Embryonic facial prominence (tissue), 1 donor: ENCODE measurements at regions not wholly inside any gene's neighbourhood (a gene's known extent, or its start where the extent isn't known, plus 50 kb on each side); places are given as distances from the start of the nearest gene placed in this dataset.
"Not testable (repeated sequence)": the region's sequence is repeated elsewhere in the genome, so short reads cannot be mapped to it uniquely, and the experiment has no call there.

Experiments
- DNase-seq: peaks from one replicate; pipeline ENCODE4 v3.0.0-alpha.2; 2016; ENCODE audit errors: extremely low spot score

DNA sequence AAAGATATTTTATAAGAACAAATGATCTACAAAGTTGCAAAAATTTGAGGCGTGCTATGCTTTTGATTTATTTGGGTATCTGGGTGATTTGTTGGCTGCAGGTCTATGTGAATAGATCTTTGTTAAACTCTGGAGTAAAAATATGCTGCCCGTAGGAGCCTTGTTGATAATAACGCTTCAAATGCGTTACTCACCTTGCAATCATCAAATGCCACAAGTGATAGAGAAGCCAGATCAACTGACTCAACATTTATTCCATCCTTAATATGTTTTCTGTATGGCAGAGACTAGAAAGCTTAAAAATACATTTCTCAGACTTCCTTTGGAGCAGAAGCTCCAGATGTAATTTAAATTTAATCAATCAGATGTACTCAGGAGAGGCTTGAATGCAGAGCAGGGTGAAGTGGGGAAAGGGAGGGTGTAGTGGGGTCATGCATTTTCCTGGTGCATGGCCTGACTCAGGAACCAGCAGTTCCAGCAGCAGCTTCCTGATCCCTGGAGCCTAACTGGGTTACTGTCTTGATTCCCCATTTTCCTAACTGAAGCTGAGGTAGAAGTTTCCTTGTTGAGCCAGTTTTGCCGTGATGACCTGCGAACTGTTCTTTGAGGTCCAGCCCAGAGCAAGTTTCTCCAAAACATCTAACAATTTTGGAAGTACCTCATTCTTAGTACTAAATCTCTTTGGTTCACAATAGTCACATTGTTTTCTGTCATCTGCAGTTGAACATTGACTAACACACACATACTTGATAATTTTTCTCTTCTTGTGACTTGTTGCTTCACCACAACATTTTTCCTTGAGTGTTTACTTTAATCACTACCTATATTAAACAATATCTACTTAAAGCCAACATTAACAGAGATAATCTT, 284.7 kb upstream of the CWC22 start:
- no peak for DNase-seq

DNA sequence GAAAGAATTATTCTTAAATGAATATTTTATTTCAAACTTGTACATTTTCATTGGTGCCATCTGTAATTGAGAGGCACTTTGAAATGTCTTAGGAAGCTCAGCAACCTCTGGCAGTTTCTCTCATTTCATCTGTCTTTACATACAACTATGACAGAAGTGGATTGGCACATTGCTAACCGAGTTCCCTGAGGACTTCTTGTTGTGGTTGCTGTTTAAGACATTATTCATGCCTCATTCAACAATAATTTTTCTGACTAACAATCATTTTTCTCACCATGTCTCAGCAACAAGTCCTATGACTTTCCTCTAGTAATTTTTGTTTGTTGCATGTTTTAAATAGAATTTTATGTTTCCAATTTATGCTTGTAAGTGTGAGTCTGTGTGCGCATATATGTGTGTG, 284.0 kb upstream of the CWC22 start:
- no peak for DNase-seq

DNA sequence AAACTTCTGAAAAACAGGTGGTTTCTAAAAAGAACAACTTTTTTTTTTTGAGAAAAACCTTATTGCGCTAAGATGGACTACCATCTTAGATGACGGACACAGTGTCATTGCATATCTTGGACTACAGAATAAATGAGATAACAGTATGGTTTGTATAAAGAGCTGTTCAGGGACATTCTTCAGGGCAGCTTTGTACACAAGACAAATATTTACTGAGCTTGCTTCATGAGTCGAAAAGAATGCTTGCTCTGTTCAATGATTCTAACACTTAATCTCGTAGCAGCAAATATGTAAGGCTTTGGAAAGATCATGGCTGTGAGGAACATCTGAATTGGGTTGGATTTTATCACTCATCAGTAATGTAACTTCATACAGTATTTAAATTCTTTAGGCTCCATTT, 282.5 kb upstream of the CWC22 start:
- no peak for DNase-seq

DNA sequence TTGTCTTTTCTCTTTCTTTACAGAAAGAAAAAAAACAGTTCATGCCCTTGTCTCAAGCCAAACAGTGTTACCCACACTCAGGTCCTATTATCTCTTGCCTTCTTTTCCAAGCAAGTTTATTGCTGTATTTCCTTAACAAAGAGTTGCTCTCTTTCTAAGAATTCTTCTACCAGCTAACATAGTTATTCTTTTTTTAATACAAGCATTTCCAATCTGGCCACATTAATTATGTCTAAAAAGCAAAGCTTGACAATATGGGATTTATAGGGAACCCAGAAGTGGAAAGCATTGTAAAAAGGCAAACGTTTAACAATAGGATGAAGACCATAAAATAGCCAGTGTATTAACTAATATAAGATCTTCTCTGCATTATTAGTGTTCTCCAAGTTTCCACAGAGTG, 272.5 kb upstream of the CWC22 start:
- DNase-seq: no peak

DNA sequence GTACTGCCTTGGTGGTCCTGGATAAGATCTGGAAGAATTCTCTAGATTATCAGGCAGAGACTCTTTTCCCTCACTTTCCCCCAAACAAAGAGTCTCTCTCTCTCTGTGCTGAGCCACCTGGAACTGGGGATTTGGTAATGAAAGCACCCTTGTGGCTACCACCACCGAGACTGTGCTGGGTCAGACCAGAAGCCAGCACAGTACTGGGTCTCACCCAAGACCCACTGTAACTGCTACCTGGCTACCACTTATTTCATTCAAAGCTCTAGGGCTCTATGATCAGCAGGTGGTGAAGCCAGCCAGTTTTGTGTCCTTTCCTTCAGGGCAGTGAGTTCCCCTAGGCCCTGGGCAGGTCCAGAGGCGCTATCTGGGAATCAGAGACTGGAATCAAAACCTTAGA, 269.6 kb upstream of the CWC22 start:
- DNase-seq: no peak

DNA sequence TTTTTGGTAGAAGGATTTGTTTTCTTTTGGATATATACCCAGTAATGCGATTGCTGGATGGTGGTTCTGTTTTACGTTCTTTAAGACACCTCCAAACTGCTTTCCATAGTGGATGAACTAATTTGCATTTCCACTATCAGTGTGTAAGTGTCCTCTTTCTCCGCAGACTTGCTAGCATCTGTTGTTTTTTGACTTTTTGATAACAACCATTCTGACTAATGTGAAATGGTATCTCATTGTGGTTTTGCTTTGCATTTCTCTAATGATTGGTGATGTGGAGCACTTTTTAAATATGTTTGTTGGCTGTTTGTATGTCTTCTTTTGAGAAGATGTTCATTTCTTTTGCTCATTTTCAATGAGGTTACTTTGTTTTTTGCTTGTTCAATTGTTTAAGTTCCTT, 260.9 kb upstream of the CWC22 start:
- no peak for DNase-seq

DNA sequence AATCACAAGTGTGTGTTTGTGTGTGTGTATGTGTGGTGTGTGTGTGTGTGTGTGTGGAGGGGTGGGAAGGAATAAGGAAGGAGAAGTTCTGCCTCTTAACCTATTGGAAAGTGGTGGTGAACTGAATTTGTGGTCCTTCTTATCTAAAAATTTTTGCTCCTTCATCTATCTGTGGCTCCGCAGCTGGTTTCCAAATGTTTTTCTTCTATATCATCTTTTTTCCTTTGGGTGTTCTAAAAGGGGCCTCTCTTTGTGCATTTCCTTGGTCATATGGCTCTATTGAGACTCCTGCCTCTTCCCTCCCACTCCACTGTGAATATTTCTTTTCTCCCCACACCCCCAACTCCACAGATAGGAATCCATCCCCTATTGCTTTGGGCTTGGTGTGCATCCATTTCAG, 254.9 kb upstream of the CWC22 start:
- no peak for DNase-seq

DNA sequence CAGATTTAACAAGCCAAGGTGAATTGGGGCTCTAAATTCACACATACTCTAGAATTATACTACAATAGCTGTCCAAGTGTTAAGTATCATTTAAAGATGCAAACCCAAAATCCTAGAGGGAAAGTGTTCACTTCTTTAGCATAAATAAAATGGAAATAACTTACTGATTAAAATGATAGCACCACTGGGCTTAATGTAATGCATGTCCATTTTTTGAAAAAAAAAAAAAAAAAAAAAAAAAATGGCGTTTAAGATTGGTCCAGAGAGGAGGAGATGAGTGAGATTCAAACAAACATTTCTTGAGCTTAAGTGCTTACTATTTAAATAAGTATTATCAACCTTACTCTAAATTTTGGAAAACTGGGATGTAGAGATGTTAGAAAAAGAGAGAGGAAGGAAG, 251.5 kb upstream of the CWC22 start:
- no peak for DNase-seq

DNA sequence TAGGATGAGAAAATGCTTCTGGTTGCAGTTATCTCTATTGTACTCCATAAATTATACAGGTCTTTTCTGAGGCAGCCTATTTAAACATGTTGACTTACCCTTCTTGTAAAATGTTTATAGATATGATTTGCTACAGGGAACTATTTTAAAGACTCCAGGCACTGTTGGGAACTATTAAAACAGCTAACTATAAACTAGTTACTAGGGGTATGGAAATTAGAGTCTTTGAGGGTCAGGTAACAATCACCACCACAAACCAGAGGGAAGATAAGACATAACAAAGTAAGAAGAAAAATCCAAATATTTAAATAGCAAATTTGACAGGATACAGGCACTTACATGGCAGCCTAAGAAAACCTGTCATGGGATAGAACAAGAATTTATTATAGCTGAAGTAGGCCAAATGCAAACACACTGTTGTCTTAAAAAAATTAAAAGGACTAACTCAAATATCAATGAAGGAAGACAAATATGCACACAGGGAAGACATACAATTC, 251.0 kb upstream of the CWC22 start:
- no peak for DNase-seq

DNA sequence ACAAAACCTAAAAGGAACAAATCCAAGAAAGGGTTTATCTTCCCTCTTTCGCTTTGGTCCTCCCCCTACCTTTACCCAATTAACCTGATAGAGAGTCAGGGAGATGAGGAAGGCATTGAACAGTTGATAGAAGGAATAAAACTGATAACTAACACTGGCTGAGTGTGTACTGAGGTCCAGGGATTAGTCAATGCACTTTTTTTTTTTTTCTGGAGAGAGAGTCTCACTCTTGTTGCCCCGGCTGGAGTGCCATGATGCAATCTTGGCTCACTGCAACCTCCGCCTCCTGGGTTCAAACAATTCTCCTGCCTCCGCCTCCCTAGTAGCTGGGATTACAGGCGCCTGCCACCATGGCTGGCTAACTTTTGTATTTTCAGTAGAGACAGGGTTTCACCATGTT, 250.2 kb upstream of the CWC22 start:
- DNase-seq: no peak

DNA sequence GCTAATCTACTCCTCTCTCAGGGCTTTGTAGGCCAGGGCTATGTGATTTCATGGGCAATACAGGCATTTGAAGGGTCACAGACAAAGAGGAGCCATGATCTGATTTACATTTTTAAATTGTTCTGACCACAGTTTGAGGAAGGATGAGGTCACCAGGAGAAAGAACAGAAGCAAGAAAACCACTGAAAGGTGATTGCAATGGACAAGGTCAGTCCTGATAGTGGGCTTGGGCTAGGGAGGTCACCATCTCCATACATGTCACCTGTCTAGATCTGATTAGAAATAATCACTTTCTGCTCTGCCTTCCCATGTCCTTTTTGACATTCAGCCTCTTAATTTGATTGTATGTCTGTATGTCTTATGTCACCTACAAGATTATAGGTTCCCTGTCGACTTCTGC, 248.9 kb upstream of the CWC22 start:
- no peak for DNase-seq

DNA sequence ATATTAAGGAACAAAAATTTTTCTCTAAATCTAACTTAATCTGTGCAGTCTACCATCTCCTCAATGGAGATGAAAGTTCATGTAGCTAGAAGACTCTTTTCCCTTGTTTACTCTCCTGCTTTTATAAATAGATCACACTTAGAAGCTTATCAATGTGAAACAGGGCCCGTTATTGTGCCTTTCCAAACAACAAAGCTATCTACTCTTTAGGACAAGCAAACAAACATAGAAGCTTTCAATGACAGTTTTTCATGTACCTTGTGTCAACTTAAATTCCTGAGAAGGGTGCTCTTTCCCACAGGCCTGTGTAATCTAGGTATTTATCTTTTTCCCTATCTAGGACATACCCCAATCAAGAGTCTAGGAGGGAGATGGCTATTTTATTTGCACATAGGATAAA, 247.8 kb upstream of the CWC22 start:
- DNase-seq: no peak

DNA sequence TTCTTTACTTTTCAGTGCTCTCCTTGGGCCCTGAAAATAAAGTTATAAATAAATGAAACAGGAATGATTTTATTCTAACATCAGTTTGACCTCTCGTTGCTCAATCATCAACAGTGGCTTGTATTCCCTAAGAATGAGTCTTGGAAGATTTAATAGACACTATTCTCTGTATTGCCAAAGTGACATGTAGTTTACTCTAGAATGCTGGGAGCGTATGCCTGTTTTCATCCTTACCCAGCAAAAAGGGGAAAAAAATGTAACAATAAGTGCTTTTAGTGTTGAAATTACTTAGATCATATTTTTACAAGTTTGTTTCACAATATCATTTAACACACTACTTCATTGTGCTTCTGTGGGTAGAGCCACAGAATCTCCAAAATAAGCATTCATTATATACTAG, 240.6 kb upstream of the CWC22 start:
- no peak for DNase-seq

DNA sequence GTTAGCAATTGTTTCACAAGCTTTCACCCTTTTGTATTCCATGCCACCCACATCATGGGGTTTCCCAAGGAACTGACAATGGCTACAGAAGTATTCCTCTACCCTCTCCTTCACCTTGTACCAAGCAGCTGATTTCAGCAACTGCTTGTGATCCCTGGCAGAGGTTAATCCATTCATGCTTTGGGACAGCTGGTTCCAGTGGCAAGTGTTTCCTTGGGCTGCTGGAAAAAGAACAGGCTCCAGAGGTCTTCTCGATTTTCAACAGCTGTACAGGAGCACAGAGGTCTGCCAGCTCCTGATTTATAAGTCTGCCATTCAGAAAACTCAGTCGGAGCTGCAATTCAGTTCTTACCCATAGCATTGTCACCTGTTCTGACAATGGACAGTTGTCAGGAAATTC, 239.2 kb upstream of the CWC22 start:
- no peak for DNase-seq

DNA sequence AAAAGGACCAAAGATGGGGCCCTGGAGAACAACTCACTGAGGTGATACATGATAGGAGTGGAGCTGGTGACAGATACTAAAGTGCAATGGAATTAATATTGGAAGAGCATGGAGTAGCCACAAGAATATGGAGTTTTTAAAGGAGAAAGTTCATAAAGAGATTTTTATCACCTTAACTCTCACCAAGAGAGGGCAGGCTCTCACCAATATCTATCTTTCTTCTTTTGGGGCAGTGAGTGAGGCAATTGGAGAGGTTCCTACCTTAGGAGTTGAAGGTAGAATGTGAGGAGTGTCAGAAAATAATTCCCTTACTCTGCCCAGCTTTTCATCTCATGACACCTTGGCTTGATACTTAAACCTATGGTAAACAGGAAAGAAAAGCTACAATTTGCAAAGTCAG, 233.7 kb upstream of the CWC22 start:
- no peak for DNase-seq

DNA sequence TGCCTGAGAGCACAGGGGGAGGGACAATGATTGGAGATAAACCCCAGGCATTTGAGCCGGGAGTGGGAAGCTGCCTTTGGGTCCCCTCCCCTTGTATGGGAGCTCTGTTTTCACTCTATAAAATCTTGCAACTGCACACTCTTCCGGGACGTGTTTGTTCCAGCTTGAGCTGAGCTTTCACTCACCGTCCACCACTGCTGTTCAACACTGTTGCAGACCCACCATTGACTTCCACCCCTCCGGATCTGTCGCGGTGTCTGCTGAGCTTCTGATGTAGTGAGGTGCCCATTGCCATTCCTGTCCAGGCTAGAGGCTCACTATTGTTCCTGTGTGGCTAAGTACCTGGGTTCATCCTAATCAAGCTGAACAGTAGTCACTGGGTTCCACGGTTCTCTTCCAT, 231.6 kb upstream of the CWC22 start:
- no peak for DNase-seq

DNA sequence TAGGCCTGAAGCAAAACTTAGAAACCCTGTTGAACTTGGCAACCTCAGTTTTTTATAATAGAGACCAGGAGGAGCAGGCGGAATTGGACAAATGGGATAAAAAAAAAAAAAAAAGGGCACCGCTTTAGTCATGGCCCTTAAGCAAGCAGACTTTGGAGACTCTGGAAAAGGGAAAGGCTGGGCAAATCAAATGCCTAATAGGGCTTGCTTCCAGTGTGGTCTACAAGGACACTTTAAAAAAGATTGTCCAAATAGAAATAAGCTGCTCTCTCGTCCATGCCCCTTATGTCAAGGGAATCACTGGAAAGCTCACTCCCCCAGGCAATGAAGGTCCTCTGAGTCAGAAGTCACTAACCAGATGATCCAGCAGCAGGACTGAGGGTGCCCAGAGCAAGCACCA, 229.0 kb upstream of the CWC22 start:
- not testable (repeated sequence) for DNase-seq

DNA sequence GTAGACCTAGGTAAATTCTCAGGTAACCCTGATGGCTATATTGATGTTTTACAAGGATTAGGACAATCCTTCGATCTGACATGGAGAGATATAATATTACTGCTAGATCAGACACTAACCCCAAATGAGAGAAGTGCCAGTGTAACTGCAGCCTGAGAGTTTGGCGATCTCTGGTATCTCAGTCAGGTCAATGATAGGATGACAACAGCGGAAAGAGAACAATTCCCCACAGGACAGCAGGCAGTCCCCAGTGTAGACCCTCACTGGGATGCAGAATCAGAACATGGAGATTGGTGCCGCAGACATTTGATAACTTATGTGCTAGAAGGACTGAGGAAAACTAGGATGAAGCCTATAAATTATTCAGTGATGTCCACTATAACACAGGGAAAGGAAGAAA, 228.4 kb upstream of the CWC22 start:
- DNase-seq: not testable (repeated sequence)

DNA sequence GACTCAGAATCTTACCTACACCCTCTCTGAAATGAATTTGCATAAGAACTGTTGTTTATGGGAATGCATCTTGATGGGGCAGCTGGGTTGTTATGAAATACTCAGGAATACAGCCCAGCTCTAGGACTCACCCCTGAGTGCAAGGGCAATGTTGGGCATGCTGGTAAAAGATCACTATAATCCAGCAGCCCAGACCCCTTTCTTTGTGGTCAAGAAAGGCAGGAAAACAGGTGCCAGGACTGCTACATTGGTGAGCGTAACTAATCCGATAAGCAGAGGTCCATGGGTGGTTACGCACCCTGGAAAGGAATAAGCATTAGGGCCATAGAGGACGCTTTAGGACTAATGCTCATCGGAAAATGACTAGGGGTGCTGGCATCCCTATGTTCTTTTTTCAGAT, 227.9 kb upstream of the CWC22 start:
- DNase-seq: not testable (repeated sequence)

DNA sequence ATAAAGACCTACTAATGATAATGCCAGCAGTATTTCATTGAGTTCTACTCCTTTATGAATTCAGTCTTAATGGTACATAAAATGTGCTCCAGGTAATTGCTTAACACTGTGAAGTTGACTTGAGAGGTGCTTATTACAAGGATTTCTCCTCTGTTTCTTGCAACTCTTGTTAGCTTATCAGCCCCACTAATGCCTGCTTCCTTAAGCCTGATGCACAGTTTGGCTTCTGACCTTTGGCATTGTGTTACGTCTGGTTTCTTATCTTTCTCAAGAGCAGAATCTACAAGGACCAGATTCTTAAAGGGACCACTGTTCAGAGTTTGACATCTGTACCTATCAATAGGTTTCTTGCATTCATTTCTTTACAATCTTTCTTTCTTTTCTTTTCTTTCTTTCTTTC, 223.9 kb upstream of the CWC22 start:
- no peak for DNase-seq

DNA sequence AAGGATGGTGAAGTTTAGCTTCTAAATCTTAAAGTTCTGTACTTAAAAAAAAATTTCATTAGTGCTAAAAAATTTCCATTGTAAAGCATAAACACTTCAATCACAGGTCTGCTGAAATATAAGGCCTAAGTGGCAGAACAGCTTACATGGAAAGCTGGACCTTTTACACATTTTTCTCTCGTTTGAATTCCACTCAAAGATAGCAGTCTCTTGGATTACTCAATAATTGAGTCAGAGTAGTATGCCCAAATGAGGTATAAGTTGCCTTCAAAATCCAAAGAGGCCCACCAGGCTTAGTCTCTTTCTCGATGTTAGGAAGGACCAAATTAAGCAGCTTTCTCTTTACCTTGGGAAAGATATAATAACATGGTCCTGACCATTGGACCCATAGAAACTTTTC, 220.4 kb upstream of the CWC22 start:
- no peak for DNase-seq

DNA sequence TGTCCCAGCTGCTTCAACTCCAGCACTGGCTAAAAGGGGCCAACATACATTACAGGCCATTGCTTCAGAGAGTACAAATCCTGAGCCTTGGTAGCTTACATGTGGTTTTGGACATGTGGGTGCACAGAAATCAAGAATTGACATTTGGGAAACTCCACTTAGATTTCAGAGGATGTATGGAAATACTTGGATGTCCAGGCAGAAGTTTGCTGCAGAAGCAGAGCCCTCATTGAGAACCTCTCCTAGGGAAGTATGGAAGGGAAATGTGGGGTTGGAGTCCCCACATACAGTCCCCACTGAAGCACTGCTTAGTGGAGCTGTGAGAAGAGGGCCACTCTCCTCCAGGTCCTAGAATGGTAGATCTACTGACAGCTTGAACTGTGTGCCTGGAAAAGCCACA, 218.0 kb upstream of the CWC22 start:
- no peak for DNase-seq

DNA sequence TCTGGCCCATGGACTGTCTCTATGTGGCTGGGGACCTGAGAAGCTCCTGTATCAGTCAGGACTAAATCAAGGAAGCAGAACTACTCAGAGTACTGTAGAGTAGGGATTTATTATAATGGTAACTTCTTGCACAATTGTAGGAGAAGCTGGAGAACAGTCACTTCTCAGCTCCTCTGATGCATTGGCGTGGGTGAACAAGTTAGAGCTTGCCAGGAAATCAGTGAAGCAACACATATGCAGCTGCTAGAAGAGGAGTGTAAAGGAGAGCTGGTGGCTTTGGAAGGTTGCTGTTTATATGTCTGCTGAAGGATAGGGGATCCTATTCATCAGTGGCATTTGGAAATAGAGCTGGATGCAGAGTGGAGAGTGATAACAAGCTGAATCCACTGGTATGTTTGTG, 215.5 kb upstream of the CWC22 start:
- no peak for DNase-seq

DNA sequence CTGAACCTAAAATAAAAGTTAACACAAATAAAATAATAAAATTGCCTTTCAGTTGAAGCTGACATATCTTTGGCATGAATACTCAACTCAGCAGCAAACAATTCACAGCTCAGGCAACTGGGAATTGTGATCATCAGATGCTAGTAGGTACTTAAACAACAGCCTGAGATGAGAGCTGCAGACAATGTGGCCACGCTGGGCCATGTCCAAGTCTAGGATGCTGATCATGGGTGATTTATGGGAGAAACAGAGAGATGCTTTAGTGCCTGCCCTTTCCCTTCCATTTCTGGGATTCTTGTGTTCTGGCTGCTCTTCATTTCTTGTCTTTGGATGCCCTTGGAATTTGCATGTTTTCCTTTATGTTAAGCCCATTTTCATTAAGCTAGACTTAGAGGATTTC, 212.4 kb upstream of the CWC22 start:
- no peak for DNase-seq
